WTC11 (cell line): ENCODE measurements at regions not wholly inside any gene's neighbourhood (a gene's known extent, or its start where the extent isn't known, plus 50 kb on each side); places are given as distances from the start of the nearest gene placed in this dataset.
A peak's percentile ranks its signal among the peaks of the same experiment; 100 is the strongest.

Experiments used
- ATAC-seq: fragments of 200-7000 bp; cut with Tn5 transposase; 2 replicates; pipeline ENCODE4 v1.10.0; 2021; ENCODE audit warnings: mild to moderate bottlenecking, moderate library complexity
- CTCF ChIA-PET: fragments of 300-600 bp; sonication (Branson Sonifier 250); formaldehyde crosslinking; loops from one replicate; lab custom pipeline; 2021; ENCODE audit warnings: antibody characterized with exemption; lab: Charles Lee
- POLR2A ChIA-PET: fragments of 350-600 bp; sonication (Branson Sonifier 250); formaldehyde crosslinking; loops from one replicate; lab custom pipeline; 2021; ENCODE audit warnings: antibody characterized with exemption; lab: Charles Lee
- DNase-seq: peaks from one replicate; pipeline ENCODE4 v3.0.0; 2021; ENCODE audit warnings: low spot score
- H3K27ac Mint-ChIP-seq: 2 replicates; pipeline ENCODE4 v1.8.0; 2021; ENCODE audit warnings: mixed read lengths
- H3K27me3 Mint-ChIP-seq: 2 replicates; pipeline ENCODE4 v1.8.0; 2021; ENCODE audit warnings: low read depth, mild to moderate bottlenecking, moderate library complexity, mixed read lengths
- H3K36me3 Mint-ChIP-seq: 2 replicates; pipeline ENCODE4 v1.8.0; 2021; ENCODE audit warnings: mixed read lengths
- H3K4me1 Mint-ChIP-seq: 2 replicates; pipeline ENCODE4 v1.8.0; 2022; ENCODE audit warnings: mixed read lengths
- H3K4me3 Mint-ChIP-seq: 2 replicates; pipeline ENCODE4 v1.8.0; 2021; ENCODE audit warnings: mild to moderate bottlenecking, moderate library complexity, mixed read lengths
- H3K9me3 Mint-ChIP-seq: 2 replicates; pipeline ENCODE4 v1.8.0; 2021; ENCODE audit warnings: mixed read lengths
- ATF1 ChIP-seq: sonication (generic); formaldehyde crosslinking; IDR thresholded peaks from 2 replicates; pipeline ENCODE4 v1.8.1; 2023; ENCODE audit warnings: mild to moderate bottlenecking, moderate library complexity, missing genetic modification reagents
- CBFB ChIP-seq: sonication (generic); formaldehyde crosslinking; IDR thresholded peaks from 2 replicates; pipeline ENCODE4 v1.8.1; 2022; ENCODE audit warnings: mild to moderate bottlenecking, low read depth, missing genetic modification reagents
- CREB1 ChIP-seq: sonication (generic); formaldehyde crosslinking; IDR thresholded peaks from 2 replicates; pipeline ENCODE4 v1.8.0; 2023; ENCODE audit warnings: mild to moderate bottlenecking, missing genetic modification reagents
- ESRRA ChIP-seq: sonication (generic); formaldehyde crosslinking; IDR thresholded peaks from 2 replicates; pipeline ENCODE4 v1.8.1; 2022; ENCODE audit warnings: mild to moderate bottlenecking, missing genetic modification reagents, borderline replicate concordance
- FOXK1 ChIP-seq: sonication (generic); formaldehyde crosslinking; IDR thresholded peaks from 2 replicates; pipeline ENCODE4 v1.8.0; 2022; ENCODE audit warnings: mild to moderate bottlenecking, moderate library complexity, missing genetic modification reagents
- GRHL2 ChIP-seq: fragments of 250-450 bp; sonication (Bioruptor Pico); IDR thresholded peaks from 2 replicates; pipeline ENCODE4 v1.8.0; 2022; ENCODE audit warnings: mild to moderate bottlenecking, moderate library complexity; ENCODE audit not compliant: insufficient replicate concordance, severe bottlenecking
- GTF2I ChIP-seq: fragments of 250-450 bp; sonication (Bioruptor Pico); conservative IDR thresholded peaks from 2 replicates; pipeline ENCODE4 v1.4.0; 2021; ENCODE audit warnings: mild to moderate bottlenecking
- IRF2 ChIP-seq: sonication (generic); formaldehyde crosslinking; IDR thresholded peaks from 2 replicates; pipeline ENCODE4 v1.8.0; 2022; ENCODE audit warnings: low read depth, missing genetic modification reagents, borderline replicate concordance
- KAT7 ChIP-seq: sonication (generic); formaldehyde crosslinking; IDR thresholded peaks from 2 replicates; pipeline ENCODE4 v1.8.1; 2023; ENCODE audit warnings: missing genetic modification reagents, mild to moderate bottlenecking, borderline replicate concordance
- NFE2L1 ChIP-seq: sonication (generic); formaldehyde crosslinking; IDR thresholded peaks from 2 replicates; pipeline ENCODE4 v1.8.1; 2023; ENCODE audit warnings: missing genetic modification reagents
- NR2C2 ChIP-seq: sonication (generic); formaldehyde crosslinking; IDR thresholded peaks from 2 replicates; pipeline ENCODE4 v1.8.0; 2022; ENCODE audit warnings: mild to moderate bottlenecking, missing genetic modification reagents
- NR3C1 ChIP-seq: sonication (generic); formaldehyde crosslinking; conservative IDR thresholded peaks from 2 replicates; pipeline ENCODE4 v1.8.1; 2023; ENCODE audit warnings: low read depth, mild to moderate bottlenecking, missing genetic modification reagents
- PREB ChIP-seq: sonication (generic); formaldehyde crosslinking; IDR thresholded peaks from 2 replicates; pipeline ENCODE4 v1.8.1; 2022; ENCODE audit warnings: mild to moderate bottlenecking, missing genetic modification reagents, moderate library complexity, borderline replicate concordance
- RELA ChIP-seq: sonication (generic); formaldehyde crosslinking; IDR thresholded peaks from 2 replicates; pipeline ENCODE4 v1.8.1; 2022; ENCODE audit warnings: missing genetic modification reagents, mild to moderate bottlenecking, borderline replicate concordance
- RORB ChIP-seq: fragments of 250-450 bp; sonication (Bioruptor Pico); IDR thresholded peaks from 2 replicates; pipeline ENCODE4 v1.9.0; 2021; ENCODE audit warnings: mild to moderate bottlenecking
- SMAD3 ChIP-seq: sonication (generic); formaldehyde crosslinking; IDR thresholded peaks from 2 replicates; pipeline ENCODE4 v1.8.0; 2022; ENCODE audit warnings: missing genetic modification reagents, mild to moderate bottlenecking, borderline replicate concordance
- TCF7 ChIP-seq: sonication (generic); formaldehyde crosslinking; IDR thresholded peaks from 2 replicates; pipeline ENCODE4 v1.8.0; 2022; ENCODE audit warnings: mild to moderate bottlenecking, low read depth, missing genetic modification reagents, moderate library complexity
- TEAD4 ChIP-seq: sonication (generic); formaldehyde crosslinking; IDR thresholded peaks from 2 replicates; pipeline ENCODE4 v1.8.0; 2022; ENCODE audit warnings: mild to moderate bottlenecking, missing genetic modification reagents
- ZNF425 ChIP-seq: fragments of 250-450 bp; sonication (Bioruptor Pico); conservative IDR thresholded peaks from 2 replicates; pipeline ENCODE4 v1.9.0; 2021; ENCODE audit warnings: mild to moderate bottlenecking
- ZNF671 ChIP-seq: fragments of 250-450 bp; sonication (Bioruptor Pico); IDR thresholded peaks from 2 replicates; pipeline ENCODE4 v1.8.0; 2021; ENCODE audit warnings: mild to moderate bottlenecking
- TF ChIP-seq, protein P1 (sequence below): sonication (generic); formaldehyde crosslinking; IDR thresholded peaks from 2 replicates; pipeline ENCODE4 v1.8.0; 2022; ENCODE audit warnings: mild to moderate bottlenecking, missing genetic modification reagents
- TF ChIP-seq, protein P2 (sequence below): sonication (generic); formaldehyde crosslinking; IDR thresholded peaks from 2 replicates; pipeline ENCODE4 v1.8.1; 2023; ENCODE audit warnings: mild to moderate bottlenecking, moderate library complexity, missing genetic modification reagents
- TF ChIP-seq, protein P3 (sequence below): sonication (generic); formaldehyde crosslinking; IDR thresholded peaks from 2 replicates; pipeline ENCODE4 v1.8.0; 2022; ENCODE audit warnings: mild to moderate bottlenecking, missing genetic modification reagents

DNA sequence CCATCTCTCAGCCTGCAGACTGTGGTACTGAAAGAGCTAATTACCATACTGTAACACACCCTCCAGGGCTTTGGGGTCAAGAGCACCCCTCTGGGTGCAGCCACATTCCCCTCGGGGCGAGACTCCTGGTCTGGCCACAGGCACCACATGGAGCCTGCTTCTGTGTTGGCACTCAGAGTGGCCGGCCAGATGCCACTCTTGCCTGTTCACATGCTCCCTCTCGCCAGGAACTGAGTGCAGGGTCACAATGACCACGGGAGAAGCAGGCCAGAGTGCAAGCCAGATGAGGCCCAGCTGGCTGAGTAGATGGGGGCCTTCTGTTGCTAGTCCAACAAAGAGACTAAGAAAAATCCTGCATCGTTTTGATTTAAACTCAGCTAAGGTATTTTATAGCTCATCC is 864.0 kb downstream of the KCNT2 start:
- CTCF ChIA-PET: no interaction called here

DNA sequence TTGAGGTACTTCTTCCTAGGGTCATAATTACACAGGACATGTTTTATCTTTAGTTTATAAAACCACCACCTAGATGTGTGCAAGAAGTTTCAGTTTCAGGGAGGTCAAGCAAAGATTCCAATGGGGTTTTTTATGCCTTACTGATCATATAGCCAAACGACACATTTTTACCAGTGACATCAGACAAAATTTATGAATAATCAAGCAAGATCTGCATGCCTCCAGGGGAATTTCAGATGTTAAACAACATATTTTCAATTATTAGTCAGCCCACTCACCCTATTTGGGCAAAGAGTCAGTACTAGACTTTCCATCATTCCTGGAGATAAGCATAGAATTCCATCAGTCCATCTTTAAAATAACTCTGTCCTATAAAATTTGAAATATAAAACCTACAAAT is 867.4 kb downstream of the KCNT2 start:
- DNase-seq (no peak), ATAC-seq (no peak)
- peaks cover 58% of the 10 kb centered on the region for H3K4me1 Mint-ChIP-seq
- CTCF ChIA-PET: no interaction called here
- no peak overlapping the region for H3K27ac Mint-ChIP-seq
- H3K36me3 Mint-ChIP-seq: peaks cover 4% of the 10 kb centered on the region; the same call in 1 of the 2 replicates
- H3K4me3 Mint-ChIP-seq: no peak overlapping the region
- no peaks in the 10 kb centered on the region for H3K27me3 Mint-ChIP-seq
- TF ChIP-seq NFE2L1 (CRISPR knock-in tag) (no peak), RELA (no peak), GRHL2 (CRISPR knock-in tag) (no peak), CREB1 (CRISPR knock-in tag) (no peak), NR2C2 (CRISPR knock-in tag) (no peak), GTF2I (CRISPR knock-in tag) (no peak), IRF2 (no peak), CBFB (CRISPR knock-in tag) (no peak), ZNF425 (CRISPR knock-in tag) (no peak), SMAD3 (CRISPR knock-in tag) (no peak), KAT7 (CRISPR knock-in tag) (no peak), ESRRA (no peak)
- TF ChIP-seq, protein P1, sequence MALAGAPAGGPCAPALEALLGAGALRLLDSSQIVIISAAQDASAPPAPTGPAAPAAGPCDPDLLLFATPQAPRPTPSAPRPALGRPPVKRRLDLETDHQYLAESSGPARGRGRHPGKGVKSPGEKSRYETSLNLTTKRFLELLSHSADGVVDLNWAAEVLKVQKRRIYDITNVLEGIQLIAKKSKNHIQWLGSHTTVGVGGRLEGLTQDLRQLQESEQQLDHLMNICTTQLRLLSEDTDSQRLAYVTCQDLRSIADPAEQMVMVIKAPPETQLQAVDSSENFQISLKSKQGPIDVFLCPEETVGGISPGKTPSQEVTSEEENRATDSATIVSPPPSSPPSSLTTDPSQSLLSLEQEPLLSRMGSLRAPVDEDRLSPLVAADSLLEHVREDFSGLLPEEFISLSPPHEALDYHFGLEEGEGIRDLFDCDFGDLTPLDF: no peak
- H3K9me3 Mint-ChIP-seq: peaks cover 8% of the 10 kb centered on the region
- POLR2A ChIA-PET: no interaction called here

More for the DNA sequence above, 864.0 kb downstream of the KCNT2 start:
- POLR2A ChIA-PET: no interaction called here
- DNase-seq: no peak
- Mint-ChIP-seq H3K36me3 (peaks cover 3% of the 10 kb centered on the region; the same call in 1 of the 2 replicates), H3K4me1 (peaks cover 48% of the 10 kb centered on the region), H3K27ac (no peak overlapping the region), H3K4me3 (no peak overlapping the region), H3K9me3 (peaks cover 5% of the 10 kb centered on the region), H3K27me3 (no peaks in the 10 kb centered on the region)
- TF ChIP-seq TEAD4 (CRISPR knock-in tag) (no peak), RORB (CRISPR knock-in tag) (no peak), TCF7 (CRISPR knock-in tag) (no peak), ZNF425 (CRISPR knock-in tag) (no peak), PREB (CRISPR knock-in tag) (no peak), ZNF671 (CRISPR knock-in tag) (no peak), NFE2L1 (CRISPR knock-in tag) (no peak), NR3C1 (no peak), ESRRA (no peak), ATF1 (CRISPR knock-in tag) (no peak), GTF2I (CRISPR knock-in tag) (no peak), FOXK1 (CRISPR knock-in tag) (no peak)
- TF ChIP-seq, protein P2, sequence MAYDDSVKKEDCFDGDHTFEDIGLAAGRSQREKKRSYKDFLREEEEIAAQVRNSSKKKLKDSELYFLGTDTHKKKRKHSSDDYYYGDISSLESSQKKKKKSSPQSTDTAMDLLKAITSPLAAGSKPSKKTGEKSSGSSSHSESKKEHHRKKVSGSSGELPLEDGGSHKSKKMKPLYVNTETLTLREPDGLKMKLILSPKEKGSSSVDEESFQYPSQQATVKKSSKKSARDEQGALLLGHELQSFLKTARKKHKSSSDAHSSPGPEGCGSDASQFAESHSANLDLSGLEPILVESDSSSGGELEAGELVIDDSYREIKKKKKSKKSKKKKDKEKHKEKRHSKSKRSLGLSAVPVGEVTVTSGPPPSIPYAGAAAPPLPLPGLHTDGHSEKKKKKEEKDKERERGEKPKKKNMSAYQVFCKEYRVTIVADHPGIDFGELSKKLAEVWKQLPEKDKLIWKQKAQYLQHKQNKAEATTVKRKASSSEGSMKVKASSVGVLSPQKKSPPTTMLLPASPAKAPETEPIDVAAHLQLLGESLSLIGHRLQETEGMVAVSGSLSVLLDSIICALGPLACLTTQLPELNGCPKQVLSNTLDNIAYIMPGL (CRISPR knock-in tag): no peak
- TF ChIP-seq, protein P3, sequence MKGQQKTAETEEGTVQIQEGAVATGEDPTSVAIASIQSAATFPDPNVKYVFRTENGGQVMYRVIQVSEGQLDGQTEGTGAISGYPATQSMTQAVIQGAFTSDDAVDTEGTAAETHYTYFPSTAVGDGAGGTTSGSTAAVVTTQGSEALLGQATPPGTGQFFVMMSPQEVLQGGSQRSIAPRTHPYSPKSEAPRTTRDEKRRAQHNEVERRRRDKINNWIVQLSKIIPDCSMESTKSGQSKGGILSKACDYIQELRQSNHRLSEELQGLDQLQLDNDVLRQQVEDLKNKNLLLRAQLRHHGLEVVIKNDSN: no peak
- ATAC-seq: peak; percentile 47
